K562 (cell line): ENCODE measurements at regions not wholly inside any gene's neighbourhood (a gene's known extent, or its start where the extent isn't known, plus 50 kb on each side); places are given as distances from the start of the nearest gene placed in this dataset.

Experiments used
- ATF2 ChIP-seq: sonication (generic); formaldehyde crosslinking; IDR thresholded peaks from 2 replicates; pipeline ENCODE4 v1.8.1; 2022; ENCODE audit warnings: missing genetic modification reagents
- ATF3 ChIP-seq, 2 experiments: fragments of 450-650 bp in 1 of 2; sonication (generic) in 1 of 2; formaldehyde crosslinking in 1 of 2; IDR thresholded peaks in 1 of 2; conservative IDR thresholded peaks in 1 of 2; 2 replicates each; pipeline versions ENCODE4 v1.6.1 to v1.8.1; 2016 to 2023; ENCODE audit warnings: mild to moderate bottlenecking in 2 of 2, moderate library complexity in 2 of 2, inconsistent platforms in 1 of 2, missing genetic modification reagents in 1 of 2
- BHLHE40 ChIP-seq: IDR thresholded peaks from 2 replicates; pipeline ENCODE4 v1.6.1; 2011; ENCODE audit warnings: low read length, improper control_type of control experiment
- CTCF ChIP-seq, 3 experiments: IDR thresholded peaks in 2 of 3; conservative IDR thresholded peaks in 1 of 3; 2 replicates each; pipeline ENCODE4 v1.5.1; 2011 to 2012; ENCODE audit warnings: low read length in 3 of 3, mild to moderate bottlenecking in 3 of 3, control low read depth in 2 of 3, improper control_type of control experiment in 1 of 3, inconsistent platforms in 1 of 3, low read depth in 1 of 3, mixed read lengths in 1 of 3, moderate library complexity in 1 of 3; ENCODE audit not compliant: insufficient read depth in 2 of 3
- GATAD2B ChIP-seq: fragments of 450-650 bp; IDR thresholded peaks from 2 replicates; pipeline ENCODE4 v1.6.1; 2017; ENCODE audit warnings: mild to moderate bottlenecking, borderline replicate concordance
- TAF1 ChIP-seq: IDR thresholded peaks from 2 replicates; pipeline ENCODE4 v1.6.1; 2011; ENCODE audit warnings: mild to moderate bottlenecking, low read length, moderate library complexity; ENCODE audit not compliant: insufficient read depth, control insufficient read depth, severe bottlenecking; ENCODE audit errors: extremely low read depth
- ZBTB17 ChIP-seq: fragments of 450-650 bp; formaldehyde crosslinking; IDR thresholded peaks from 2 replicates; pipeline ENCODE4 v1.4.0; 2020; ENCODE audit warnings: mild to moderate bottlenecking
- ZNF311 ChIP-seq: fragments of 250-450 bp; sonication (Bioruptor Pico); IDR thresholded peaks from 2 replicates; pipeline ENCODE4 v1.4.0; 2020; ENCODE audit warnings: mild to moderate bottlenecking, moderate library complexity

GRCh38 chr3:20669675-20670074 is 483.7 kb upstream of the SGO1 start:
- no peak for TF ChIP-seq ATF3 (IDR thresholded peaks at IDR 0.05)
- TF ChIP-seq ATF3 (CRISPR knock-in tag; conservative IDR thresholded peaks at IDR 0.05): no peak
- no peak for TF ChIP-seq CTCF (IDR thresholded peaks at IDR 0.05 in 2 of 3, conservative IDR thresholded peaks at IDR 0.05 in 1 of 3; ENCODE audit: insufficient read depth in 2 of 3, low read depth in 1 of 3, low read length in 3 of 3)
- no peak for TF ChIP-seq ZNF311
- TF ChIP-seq ZBTB17: no peak
- TF ChIP-seq BHLHE40: no peak
- no peak for TF ChIP-seq GATAD2B
- no peak for TF ChIP-seq ATF2 (CRISPR knock-in tag)
- TF ChIP-seq TAF1: no peak
